HG02885 (cell line): ENCODE measurements at regions not wholly inside any gene's neighbourhood (a gene's known extent, or its start where the extent isn't known, plus 50 kb on each side); places are given as distances from the start of the nearest gene placed in this dataset.

Experiments
- ATAC-seq: cut with Tn5 transposase; IDR thresholded peaks from one replicate; pipeline ENCODE4 v1.9.1; 2021; ENCODE audit warnings: mild to moderate bottlenecking; ENCODE audit not compliant: unreplicated experiment, poor library complexity

GRCh38 chr5:129821477-129822131 lies 73.7 kb downstream of the MINAR2 start:
- ATAC-seq, result no peak

- no peak for ATAC-seq
Measured at GRCh38 chr5:129830288-129830687, 74.0 kb upstream of the CHSY3 start.

GRCh38 chr5:129836321-129836720 lies 67.9 kb upstream of the CHSY3 start:
- no peak for ATAC-seq

GRCh38 chr5:129844764-129845163 lies 59.5 kb upstream of the CHSY3 start:
- no peak for ATAC-seq

GRCh38 chr5:129852747-129853352 lies 51.4 kb upstream of the CHSY3 start:
- peak; percentile 97 for ATAC-seq

GRCh38 chr5:129853588-129853987 lies 50.7 kb upstream of the CHSY3 start:
- no peak for ATAC-seq
